ENCODE measurements at regions not wholly inside any gene's neighbourhood (a gene's known extent, or its start where the extent isn't known, plus 50 kb on each side); places are given as distances from the start of the nearest gene placed in this dataset.

GRCh38 chr14:34093883-34094282 lies 143.0 kb upstream of the EGLN3 start (continued):
- TF ChIP-seq PRDM10 (IDR thresholded peaks at IDR 0.05; ENCODE audit: partially characterized antibody) (no peak), PTBP1 (IDR thresholded peaks at IDR 0.05; ENCODE audit: low read depth, low read length) (no peak), KLF10 (CRISPR knock-in tag; IDR thresholded peaks at IDR 0.05) (no peak)

GRCh38 chr14:34090451-34090850 lies 139.6 kb upstream of the EGLN3 start:
- in situ Hi-C loops (cut with MboI) (loop anchor here (10.0 kb wide), 1 partner anchor 256 kb away; no protein-coding TSS in a partner anchor), intact Hi-C loops (cut with micrococcal nuclease) (no loop called here)
- H3K9me1 ChIP-seq (ENCODE audit: control insufficient read depth, insufficient read depth, low read length), result no peaks in the 10 kb centered on the region
- H3K9ac ChIP-seq (ENCODE audit: insufficient read depth in 1 of 2, low read depth in 2 of 2, low read length in 2 of 2), result no peak overlapping the region
- no peaks in the 10 kb centered on the region for H4K20me1 ChIP-seq (replicated peaks; ENCODE audit: control insufficient read depth, insufficient read depth, low read length)
- no peaks in the 10 kb centered on the region for H3K36me3 ChIP-seq (ENCODE audit: control insufficient read depth, insufficient read depth, low read length)
- no peak overlapping the region for H3K27ac ChIP-seq (ENCODE audit: extremely low read depth, low read depth, low read length)
- no peak overlapping the region for H3K4me3 ChIP-seq
- peaks cover 0 to 6% of the 10 kb centered on the region in 2 experiments; a peak in 2 of 5 replicates for H3K4me1 ChIP-seq (replicated peaks in 1 of 2; ENCODE audit: control insufficient read depth in 2 of 2, insufficient read depth in 2 of 2, low read length in 2 of 2)
- BruUV-seq (replicated peaks), result no TSS peak
- no peaks in the 10 kb centered on the region for H3K79me2 ChIP-seq (ENCODE audit: control insufficient read depth, insufficient read depth, low read length)
- no peak for FAIRE-seq
- CTCF ChIA-PET (ENCODE audit: low intra/inter-chr PET ratio), result no interaction called here
- no peak for ATAC-seq
- H3K4me2 ChIP-seq (ENCODE audit: insufficient read depth, low read length), result no peak overlapping the region
- H2AFZ ChIP-seq (ENCODE audit: low read depth, low read length), result no peak overlapping the region
- no peaks in the 10 kb centered on the region; the same call in 1 of the 2 replicates for H3K9me3 ChIP-seq (replicated peaks; ENCODE audit: control insufficient read depth, insufficient read depth, low read depth, low read length)
- H3K27me3 ChIP-seq (ENCODE audit: control insufficient read depth in 2 of 2, insufficient read depth in 2 of 2, low read length in 2 of 2), result no peaks in the 10 kb centered on the region
- no peak for DNase-seq (ENCODE audit: extremely low read depth in 1 of 4, low spot score in 3 of 4)
- POLR2A ChIA-PET, result no interaction called here
- TF ChIP-seq POU5F1 (IDR thresholded peaks at IDR 0.05; ENCODE audit: borderline replicate concordance, low read depth, low read length, partially characterized antibody) (no peak), CEBPG (CRISPR knock-in tag; IDR thresholded peaks at IDR 0.05) (no peak), CEBPG (tag; conservative IDR thresholded peaks at IDR 0.05 in 1 of 2, IDR thresholded peaks at IDR 0.05 in 1 of 2) (no peak), CHAMP1 (IDR thresholded peaks at IDR 0.05) (no peak), MIER1 (IDR thresholded peaks at IDR 0.05; ENCODE audit: low read depth) (no peak), XRCC3 (IDR thresholded peaks at IDR 0.05) (no peak), CCNT2 (IDR thresholded peaks at IDR 0.05; ENCODE audit: borderline replicate concordance, extremely low read depth, insufficient read length, low read depth, low read length) (no peak), HMGN3 (IDR thresholded peaks at IDR 0.05; ENCODE audit: borderline replicate concordance, extremely low read depth, insufficient read length, low read depth, low read length) (no peak), TAF7 (tag; IDR thresholded peaks at IDR 0.05) (no peak), CAMTA2 (CRISPR knock-in tag; conservative IDR thresholded peaks at IDR 0.05) (no peak), NR2F6 (CRISPR knock-in tag; IDR thresholded peaks at IDR 0.05) (no peak), L3MBTL2 (IDR thresholded peaks at IDR 0.05) (no peak), CCAR2 (IDR thresholded peaks at IDR 0.05; ENCODE audit: low read depth, low read length) (no peak), EP300 (IDR thresholded peaks at IDR 0.05; ENCODE audit: low read length) (no peak), SMARCA5 (IDR thresholded peaks at IDR 0.05) (no peak), NFIC (IDR thresholded peaks at IDR 0.05) (no peak)

All from K562 (cell line).